ENCODE measurements at regions not wholly inside any gene's neighbourhood (a gene's known extent, or its start where the extent isn't known, plus 50 kb on each side); places are given as distances from the start of the nearest gene placed in this dataset.

DNA sequence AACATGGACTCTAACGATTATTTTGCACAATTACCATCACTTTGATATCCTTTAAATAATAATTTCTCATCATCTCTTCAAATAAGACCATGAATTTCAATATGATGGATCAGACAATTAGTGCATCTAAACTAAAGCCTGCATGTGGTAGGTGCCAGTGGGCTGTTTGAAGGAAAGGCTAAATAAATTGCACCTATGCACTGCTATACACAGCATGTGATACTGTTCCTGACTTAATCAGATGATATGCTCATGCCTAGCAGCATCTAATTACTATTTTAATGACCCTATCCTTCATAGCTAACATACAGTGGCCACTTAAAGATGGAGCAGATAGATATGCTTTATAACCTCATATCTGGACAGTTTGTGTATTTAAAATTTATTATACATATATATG is 731.6 kb upstream of the MANEA start:
- TF ChIP-seq, protein P1, sequence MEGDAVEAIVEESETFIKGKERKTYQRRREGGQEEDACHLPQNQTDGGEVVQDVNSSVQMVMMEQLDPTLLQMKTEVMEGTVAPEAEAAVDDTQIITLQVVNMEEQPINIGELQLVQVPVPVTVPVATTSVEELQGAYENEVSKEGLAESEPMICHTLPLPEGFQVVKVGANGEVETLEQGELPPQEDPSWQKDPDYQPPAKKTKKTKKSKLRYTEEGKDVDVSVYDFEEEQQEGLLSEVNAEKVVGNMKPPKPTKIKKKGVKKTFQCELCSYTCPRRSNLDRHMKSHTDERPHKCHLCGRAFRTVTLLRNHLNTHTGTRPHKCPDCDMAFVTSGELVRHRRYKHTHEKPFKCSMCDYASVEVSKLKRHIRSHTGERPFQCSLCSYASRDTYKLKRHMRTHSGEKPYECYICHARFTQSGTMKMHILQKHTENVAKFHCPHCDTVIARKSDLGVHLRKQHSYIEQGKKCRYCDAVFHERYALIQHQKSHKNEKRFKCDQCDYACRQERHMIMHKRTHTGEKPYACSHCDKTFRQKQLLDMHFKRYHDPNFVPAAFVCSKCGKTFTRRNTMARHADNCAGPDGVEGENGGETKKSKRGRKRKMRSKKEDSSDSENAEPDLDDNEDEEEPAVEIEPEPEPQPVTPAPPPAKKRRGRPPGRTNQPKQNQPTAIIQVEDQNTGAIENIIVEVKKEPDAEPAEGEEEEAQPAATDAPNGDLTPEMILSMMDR (IDR thresholded peaks at IDR 0.05): no peak
- no peak for TF ChIP-seq POLR2A (IDR thresholded peaks at IDR 0.05)

All from thyroid gland (tissue), 4 donors.